Upper lobe of right lung (tissue), 1 donor: ENCODE measurements at regions not wholly inside any gene's neighbourhood (a gene's known extent, or its start where the extent isn't known, plus 50 kb on each side); places are given as distances from the start of the nearest gene placed in this dataset.
"Not testable (repeated sequence)": the region's sequence is repeated elsewhere in the genome, so short reads cannot be mapped to it uniquely, and the experiment has no call there.

ENCODE experiments used
- ATAC-seq: fragments of 200-7000 bp; cut with Tn5 transposase; one replicate; pipeline ENCODE4 v1.9.1; 2020; ENCODE audit warnings: mild to moderate bottlenecking, moderate library complexity
- DNase-seq: peaks from one replicate; pipeline ENCODE4 v3.0.0-alpha.2; 2020
- H3K27ac ChIP-seq: fragments of 200-600 bp; one replicate; pipeline ENCODE4 v1.8.0; 2022
- H3K27me3 ChIP-seq: fragments of 200-600 bp; one replicate; pipeline ENCODE4 v1.8.0; 2022; ENCODE audit warnings: mild to moderate bottlenecking
- H3K36me3 ChIP-seq: fragments of 200-600 bp; one replicate; pipeline ENCODE4 v1.8.0; 2022
- H3K4me1 ChIP-seq: fragments of 200-600 bp; one replicate; pipeline ENCODE4 v1.8.0; 2022
- H3K4me3 ChIP-seq: fragments of 200-600 bp; one replicate; pipeline ENCODE4 v1.8.0; 2022; ENCODE audit warnings: mild to moderate bottlenecking
- H3K9me3 ChIP-seq: fragments of 200-600 bp; one replicate; pipeline ENCODE4 v1.8.0; 2022
- CTCF ChIP-seq: fragments of 200-600 bp; IDR thresholded peaks from one replicate; pipeline ENCODE4 v1.8.0; 2022; ENCODE audit warnings: antibody characterized with exemption
- intact Hi-C: fragments of 100-400 bp; cut with DNase I; formaldehyde crosslinking; loops from one replicate; pipeline ENCODE4 v1.11.0; 2022
- donor health status: DM: no; HTN: yes; CAD: no; lungs with severe emphysema.

GRCh38 chr9:20238921-20239320 is 383.4 kb downstream of the MLLT3 start:
- intact Hi-C loops, result no loop called here
- no peak overlapping the region for H3K27ac ChIP-seq
- H3K9me3 ChIP-seq, result no peaks in the 10 kb centered on the region
- H3K36me3 ChIP-seq, result no peaks in the 10 kb centered on the region
- ATAC-seq (no peak), DNase-seq (no peak)
- no peak for TF ChIP-seq CTCF
- H3K4me3 ChIP-seq, result no peak overlapping the region
- H3K27me3 ChIP-seq, result no peaks in the 10 kb centered on the region
- no peaks in the 10 kb centered on the region for H3K4me1 ChIP-seq

- DNase-seq, result no peak
- H3K4me1 ChIP-seq, result no peaks in the 10 kb centered on the region
- ATAC-seq, result no peak
- H3K9me3 ChIP-seq, result no peaks in the 10 kb centered on the region
- intact Hi-C loops, result no loop called here
- H3K4me3 ChIP-seq, result no peak overlapping the region
- no peaks in the 10 kb centered on the region for H3K36me3 ChIP-seq
- no peaks in the 10 kb centered on the region for H3K27me3 ChIP-seq
- H3K27ac ChIP-seq, result no peak overlapping the region
- TF ChIP-seq CTCF, result no peak
Observed at GRCh38 chr9:20237686-20238085, 384.6 kb downstream of the MLLT3 start.

GRCh38 chr9:20236676-20237075 is 385.6 kb downstream of the MLLT3 start:
- ATAC-seq, result peak; percentile 94
- no peak overlapping the region for H3K27ac ChIP-seq
- intact Hi-C loops, result no loop called here
- H3K4me3 ChIP-seq, result no peak overlapping the region
- no peak for TF ChIP-seq CTCF
- DNase-seq, result no peak
- no peaks in the 10 kb centered on the region for H3K4me1 ChIP-seq
- H3K27me3 ChIP-seq, result no peaks in the 10 kb centered on the region
- no peaks in the 10 kb centered on the region for H3K9me3 ChIP-seq
- no peaks in the 10 kb centered on the region for H3K36me3 ChIP-seq

GRCh38 chr9:20235206-20235605 is 387.1 kb downstream of the MLLT3 start:
- H3K27me3 ChIP-seq, H3K9me3 ChIP-seq, H3K27ac ChIP-seq, H3K4me3 ChIP-seq, H3K36me3 ChIP-seq, intact Hi-C loops, DNase-seq, ATAC-seq, H3K4me1 ChIP-seq: not testable (repeated sequence)

GRCh38 chr9:20228096-20228495 is 394.2 kb downstream of the MLLT3 start:
- ATAC-seq (peak; percentile 49), DNase-seq (no peak)
- no peak for TF ChIP-seq CTCF
- H3K9me3 ChIP-seq, result no peaks in the 10 kb centered on the region
- H3K27ac ChIP-seq, result no peak overlapping the region
- intact Hi-C loops, result no loop called here
- no peaks in the 10 kb centered on the region for H3K36me3 ChIP-seq
- H3K4me3 ChIP-seq, result no peak overlapping the region
- no peaks in the 10 kb centered on the region for H3K4me1 ChIP-seq
- no peaks in the 10 kb centered on the region for H3K27me3 ChIP-seq

GRCh38 chr9:20227166-20227874 is 395.0 kb downstream of the MLLT3 start:
- no peak for DNase-seq
- intact Hi-C loops, result no loop called here
- Histone ChIP-seq H3K27me3 (no peaks in the 10 kb centered on the region), H3K27ac (no peak overlapping the region), H3K4me1 (no peaks in the 10 kb centered on the region), H3K9me3 (no peaks in the 10 kb centered on the region), H3K36me3 (no peaks in the 10 kb centered on the region), H3K4me3 (no peak overlapping the region)
- ATAC-seq, result no peak
- no peak for TF ChIP-seq CTCF
